Type B pancreatic cell (in vitro differentiated cells): ENCODE measurements at regions not wholly inside any gene's neighbourhood (a gene's known extent, or its start where the extent isn't known, plus 50 kb on each side); places are given as distances from the start of the nearest gene placed in this dataset.

Experiments used
- DNase-seq: peaks from one replicate; pipeline ENCODE4 v3.0.0; 2021; ENCODE audit warnings: mixed read lengths; ENCODE audit not compliant: unreplicated experiment; ENCODE audit errors: extremely low spot score
- H3K27ac Mint-ChIP-seq: 2 replicates; pipeline ENCODE4 v1.8.0; 2021; ENCODE audit warnings: mild to moderate bottlenecking, mixed read lengths
- H3K27me3 Mint-ChIP-seq: 2 replicates; pipeline ENCODE4 v1.8.0; 2021; ENCODE audit warnings: mixed read lengths
- H3K36me3 Mint-ChIP-seq: 2 replicates; pipeline ENCODE4 v1.8.0; 2021; ENCODE audit warnings: mixed read lengths
- H3K4me1 Mint-ChIP-seq: one replicate; pipeline ENCODE4 v1.8.0; 2021; ENCODE audit warnings: mixed read lengths; ENCODE audit not compliant: unreplicated experiment
- H3K4me3 Mint-ChIP-seq: 2 replicates; pipeline ENCODE4 v1.8.0; 2021; ENCODE audit warnings: mild to moderate bottlenecking, mixed read lengths
- H3K9me3 Mint-ChIP-seq: 2 replicates; pipeline ENCODE4 v1.8.0; 2021; ENCODE audit warnings: mixed read lengths
- CTCF ChIP-seq: fragments of 200-600 bp; sonication (generic); conservative IDR thresholded peaks from 2 replicates; pipeline ENCODE4 v1.5.0; 2021; ENCODE audit warnings: antibody characterized with exemption, mild to moderate bottlenecking

- no peak for TF ChIP-seq CTCF
- H3K36me3 Mint-ChIP-seq = no peaks in the 10 kb centered on the region
- DNase-seq = no peak
- H3K27ac Mint-ChIP-seq = no peak overlapping the region
- H3K9me3 Mint-ChIP-seq = no peaks in the 10 kb centered on the region
- H3K4me1 Mint-ChIP-seq = no peaks in the 10 kb centered on the region
- H3K27me3 Mint-ChIP-seq = no peaks in the 10 kb centered on the region
- H3K4me3 Mint-ChIP-seq = no peak overlapping the region
Measured at GRCh38 chr11:29916040-29916439, 100.8 kb downstream of the KCNA4 start.

- no peak for DNase-seq
- Mint-ChIP-seq H3K4me3 (no peak overlapping the region), H3K27me3 (no peaks in the 10 kb centered on the region), H3K9me3 (no peaks in the 10 kb centered on the region), H3K4me1 (no peaks in the 10 kb centered on the region), H3K27ac (no peak overlapping the region), H3K36me3 (no peaks in the 10 kb centered on the region)
- no peak for TF ChIP-seq CTCF
Measured at GRCh38 chr11:29914203-29914930, 102.5 kb downstream of the KCNA4 start.

GRCh38 chr11:29913352-29913751, 103.5 kb downstream of the KCNA4 start:
- Mint-ChIP-seq H3K4me1 (no peaks in the 10 kb centered on the region), H3K27ac (no peak overlapping the region), H3K9me3 (no peaks in the 10 kb centered on the region), H3K36me3 (no peaks in the 10 kb centered on the region), H3K4me3 (no peak overlapping the region), H3K27me3 (no peaks in the 10 kb centered on the region)
- TF ChIP-seq CTCF = no peak
- no peak for DNase-seq

- H3K27ac Mint-ChIP-seq = no peak overlapping the region
- H3K36me3 Mint-ChIP-seq = no peaks in the 10 kb centered on the region
- no peak for TF ChIP-seq CTCF
- DNase-seq = no peak
- no peaks in the 10 kb centered on the region for H3K9me3 Mint-ChIP-seq
- no peak overlapping the region for H3K4me3 Mint-ChIP-seq
- no peaks in the 10 kb centered on the region for H3K27me3 Mint-ChIP-seq
- no peaks in the 10 kb centered on the region for H3K4me1 Mint-ChIP-seq
Measured at GRCh38 chr11:29900382-29900781, 116.4 kb downstream of the KCNA4 start.

GRCh38 chr11:29879560-29879959, 137.3 kb downstream of the KCNA4 start:
- H3K36me3 Mint-ChIP-seq = no peaks in the 10 kb centered on the region
- H3K9me3 Mint-ChIP-seq = peaks cover 5% of the 10 kb centered on the region
- no peak overlapping the region for H3K4me3 Mint-ChIP-seq
- no peaks in the 10 kb centered on the region for H3K27me3 Mint-ChIP-seq
- H3K27ac Mint-ChIP-seq = no peak overlapping the region
- no peak for TF ChIP-seq CTCF
- H3K4me1 Mint-ChIP-seq = no peaks in the 10 kb centered on the region
- DNase-seq = no peak
